ENCODE measurements at regions not wholly inside any gene's neighbourhood (a gene's known extent, or its start where the extent isn't known, plus 50 kb on each side); places are given as distances from the start of the nearest gene placed in this dataset.
"Not testable (repeated sequence)": the region's sequence is repeated elsewhere in the genome, so short reads cannot be mapped to it uniquely, and the experiment has no call there.

- Histone ChIP-seq H3K4me3 (ENCODE audit: low read depth, low read length, poor library complexity, severe bottlenecking) (no peak overlapping the region), H3K27me3 (replicated peaks; ENCODE audit: insufficient read depth, low read depth, low read length, poor library complexity) (no peaks in the 10 kb centered on the region), H3K36me3 (ENCODE audit: insufficient read depth, low read length, poor library complexity, severe bottlenecking) (no peaks in the 10 kb centered on the region), H3K4me1 (ENCODE audit: insufficient read depth, low read length, poor library complexity, severe bottlenecking) (peaks cover 32% of the 10 kb centered on the region), H3K27ac (ENCODE audit: low read depth, low read length, poor library complexity, severe bottlenecking) (peak overlapping the region; percentile 29), H3K9me3 (ENCODE audit: low read depth, low read length, poor library complexity, severe bottlenecking) (no peaks in the 10 kb centered on the region)
- ChIA-PET POLR2A (ENCODE audit: low non-redundant PET) (no interaction called here), CTCF (no interaction called here)
- TF ChIP-seq CTCF (conservative IDR thresholded peaks at IDR 0.05; ENCODE audit: low read depth, low read length), result no peak
- no peak for TF ChIP-seq EZH2 (IDR thresholded peaks at IDR 0.05; ENCODE audit: borderline replicate concordance, low read depth, low read length, poor library complexity, severe bottlenecking)
- intact Hi-C loops (cut with micrococcal nuclease; ENCODE audit: unreplicated experiment), result loop anchor here (10.0 kb wide), 2 partner anchors 98 to 412 kb away; no protein-coding TSS in a partner anchor
- peak; percentile 61 for DNase-seq (ENCODE audit: low spot score)
- no TSS peak for BruUV-seq (replicated peaks)
Observed at GRCh38 chr4:71872767-71873415, 89.0 kb upstream of the GC start.

- H3K4me3 ChIP-seq (ENCODE audit: low read depth, low read length, poor library complexity, severe bottlenecking), result no peak overlapping the region
- no TSS peak for BruUV-seq (replicated peaks)
- no peaks in the 10 kb centered on the region for H3K36me3 ChIP-seq (ENCODE audit: insufficient read depth, low read length, poor library complexity, severe bottlenecking)
- CTCF ChIA-PET, result no interaction called here
- no peaks in the 10 kb centered on the region for H3K27me3 ChIP-seq (replicated peaks; ENCODE audit: insufficient read depth, low read depth, low read length, poor library complexity)
- TF ChIP-seq CTCF (conservative IDR thresholded peaks at IDR 0.05; ENCODE audit: low read depth, low read length), result no peak
- TF ChIP-seq EZH2 (IDR thresholded peaks at IDR 0.05; ENCODE audit: borderline replicate concordance, low read depth, low read length, poor library complexity, severe bottlenecking), result no peak
- H3K4me1 ChIP-seq (ENCODE audit: insufficient read depth, low read length, poor library complexity, severe bottlenecking), result peaks cover 42% of the 10 kb centered on the region
- intact Hi-C loops (cut with micrococcal nuclease; ENCODE audit: unreplicated experiment), result loop anchor here (2.0 to 10.0 kb wide), 3 partner anchors 104 to 406 kb away; no protein-coding TSS in a partner anchor
- H3K27ac ChIP-seq (ENCODE audit: low read depth, low read length, poor library complexity, severe bottlenecking), result peak overlapping the region; percentile 92
- no peaks in the 10 kb centered on the region for H3K9me3 ChIP-seq (ENCODE audit: low read depth, low read length, poor library complexity, severe bottlenecking)
- DNase-seq (ENCODE audit: low spot score), result peak; percentile 84
- POLR2A ChIA-PET (ENCODE audit: low non-redundant PET), result interaction anchor here (0.6 to 0.7 kb wide), 2 partner anchors 107 to 406 kb away, joined by 3 to 11 read pairs; no protein-coding TSS in a partner anchor
Observed at GRCh38 chr4:71878376-71878775, 94.5 kb upstream of the GC start.

- TF ChIP-seq EZH2 (IDR thresholded peaks at IDR 0.05; ENCODE audit: borderline replicate concordance, low read depth, low read length, poor library complexity, severe bottlenecking) (no peak), CTCF (conservative IDR thresholded peaks at IDR 0.05; ENCODE audit: low read depth, low read length) (no peak)
- Histone ChIP-seq H3K36me3 (ENCODE audit: insufficient read depth, low read length, poor library complexity, severe bottlenecking) (no peaks in the 10 kb centered on the region), H3K4me3 (ENCODE audit: low read depth, low read length, poor library complexity, severe bottlenecking) (no peak overlapping the region), H3K9me3 (ENCODE audit: low read depth, low read length, poor library complexity, severe bottlenecking) (no peaks in the 10 kb centered on the region), H3K4me1 (ENCODE audit: insufficient read depth, low read length, poor library complexity, severe bottlenecking) (peaks cover 18% of the 10 kb centered on the region), H3K27me3 (replicated peaks; ENCODE audit: insufficient read depth, low read depth, low read length, poor library complexity) (no peaks in the 10 kb centered on the region), H3K27ac (ENCODE audit: low read depth, low read length, poor library complexity, severe bottlenecking) (no peak overlapping the region)
- POLR2A ChIA-PET (ENCODE audit: low non-redundant PET), result no interaction called here
- CTCF ChIA-PET, result no interaction called here
- BruUV-seq (replicated peaks), result no TSS peak
- intact Hi-C loops (cut with micrococcal nuclease; ENCODE audit: unreplicated experiment), result no loop called here
- DNase-seq (ENCODE audit: low spot score), result no peak
Observed at GRCh38 chr4:71882113-71882841, 98.4 kb upstream of the GC start.

- H3K9me3 ChIP-seq (ENCODE audit: low read depth, low read length, poor library complexity, severe bottlenecking); H3K36me3 ChIP-seq (ENCODE audit: insufficient read depth, low read length, poor library complexity, severe bottlenecking); BruUV-seq (replicated peaks); H3K4me3 ChIP-seq (ENCODE audit: low read depth, low read length, poor library complexity, severe bottlenecking); H3K27me3 ChIP-seq (replicated peaks; ENCODE audit: insufficient read depth, low read depth, low read length, poor library complexity); POLR2A ChIA-PET (ENCODE audit: low non-redundant PET); DNase-seq (ENCODE audit: low spot score); H3K27ac ChIP-seq (ENCODE audit: low read depth, low read length, poor library complexity, severe bottlenecking); CTCF ChIA-PET; H3K4me1 ChIP-seq (ENCODE audit: insufficient read depth, low read length, poor library complexity, severe bottlenecking); intact Hi-C loops (cut with micrococcal nuclease; ENCODE audit: unreplicated experiment): not testable (repeated sequence)
Observed at GRCh38 chr4:71900366-71900765, 116.5 kb upstream of the GC start.

GRCh38 chr4:71905594-71905993, 121.7 kb upstream of the GC start:
- BruUV-seq (replicated peaks); H3K9me3 ChIP-seq (ENCODE audit: low read depth, low read length, poor library complexity, severe bottlenecking); H3K4me3 ChIP-seq (ENCODE audit: low read depth, low read length, poor library complexity, severe bottlenecking); H3K4me1 ChIP-seq (ENCODE audit: insufficient read depth, low read length, poor library complexity, severe bottlenecking); H3K27me3 ChIP-seq (replicated peaks; ENCODE audit: insufficient read depth, low read depth, low read length, poor library complexity); H3K36me3 ChIP-seq (ENCODE audit: insufficient read depth, low read length, poor library complexity, severe bottlenecking); intact Hi-C loops (cut with micrococcal nuclease; ENCODE audit: unreplicated experiment); DNase-seq (ENCODE audit: low spot score); H3K27ac ChIP-seq (ENCODE audit: low read depth, low read length, poor library complexity, severe bottlenecking); CTCF ChIA-PET; POLR2A ChIA-PET (ENCODE audit: low non-redundant PET): not testable (repeated sequence)

All from A673 (cell line).